Parathyroid adenoma (tissue), 2 donors: ENCODE measurements at regions not wholly inside any gene's neighbourhood (a gene's known extent, or its start where the extent isn't known, plus 50 kb on each side); places are given as distances from the start of the nearest gene placed in this dataset.

Experiments
- H2AFZ ChIP-seq: fragments of 300-600 bp; sonication (generic); one replicate; pipeline ENCODE4 v1.7.0; 2017; ENCODE audit warnings: antibody characterized with exemption, mild to moderate bottlenecking
- H3K27ac ChIP-seq: fragments of 300-600 bp; sonication (generic); one replicate; pipeline ENCODE4 v1.7.0; 2017
- H3K27me3 ChIP-seq: fragments of 300-600 bp; sonication (generic); one replicate; pipeline ENCODE4 v1.7.0; 2017; ENCODE audit warnings: low read length; ENCODE audit not compliant: control insufficient read depth, insufficient read depth
- H3K36me3 ChIP-seq: fragments of 300-600 bp; sonication (generic); one replicate; pipeline ENCODE4 v1.7.0; 2017; ENCODE audit warnings: low read length; ENCODE audit not compliant: control insufficient read depth, insufficient read depth
- H3K4me1 ChIP-seq: fragments of 300-600 bp; sonication (generic); one replicate; pipeline ENCODE4 v1.7.0; 2017; ENCODE audit warnings: control low read depth
- H3K4me2 ChIP-seq: fragments of 300-600 bp; sonication (generic); one replicate; pipeline ENCODE4 v1.7.0; 2017; ENCODE audit warnings: low read length
- H3K4me3 ChIP-seq: fragments of 300-600 bp; sonication (generic); one replicate; pipeline ENCODE4 v1.7.0; 2017; ENCODE audit warnings: low read depth, low read length
- H3K79me2 ChIP-seq: fragments of 300-600 bp; sonication (generic); one replicate; pipeline ENCODE4 v1.7.0; 2017; ENCODE audit warnings: control low read depth
- H3K9ac ChIP-seq: fragments of 300-600 bp; sonication (generic); one replicate; pipeline ENCODE4 v1.7.0; 2017; ENCODE audit warnings: mild to moderate bottlenecking
- H3K9me3 ChIP-seq: fragments of 300-600 bp; sonication (generic); one replicate; pipeline ENCODE4 v1.7.0; 2017; ENCODE audit warnings: low read length; ENCODE audit not compliant: control insufficient read depth
- TF ChIP-seq, protein P1 (sequence below): fragments of 300-600 bp; sonication (generic); IDR thresholded peaks from one replicate; pipeline ENCODE4 v1.7.0; 2017; ENCODE audit warnings: antibody characterized with exemption, mild to moderate bottlenecking
- donor health status: primary hyperparathyroidism.

- no peak overlapping the region for H3K9ac ChIP-seq
- no peak overlapping the region for H3K4me2 ChIP-seq
- TF ChIP-seq, protein P1, sequence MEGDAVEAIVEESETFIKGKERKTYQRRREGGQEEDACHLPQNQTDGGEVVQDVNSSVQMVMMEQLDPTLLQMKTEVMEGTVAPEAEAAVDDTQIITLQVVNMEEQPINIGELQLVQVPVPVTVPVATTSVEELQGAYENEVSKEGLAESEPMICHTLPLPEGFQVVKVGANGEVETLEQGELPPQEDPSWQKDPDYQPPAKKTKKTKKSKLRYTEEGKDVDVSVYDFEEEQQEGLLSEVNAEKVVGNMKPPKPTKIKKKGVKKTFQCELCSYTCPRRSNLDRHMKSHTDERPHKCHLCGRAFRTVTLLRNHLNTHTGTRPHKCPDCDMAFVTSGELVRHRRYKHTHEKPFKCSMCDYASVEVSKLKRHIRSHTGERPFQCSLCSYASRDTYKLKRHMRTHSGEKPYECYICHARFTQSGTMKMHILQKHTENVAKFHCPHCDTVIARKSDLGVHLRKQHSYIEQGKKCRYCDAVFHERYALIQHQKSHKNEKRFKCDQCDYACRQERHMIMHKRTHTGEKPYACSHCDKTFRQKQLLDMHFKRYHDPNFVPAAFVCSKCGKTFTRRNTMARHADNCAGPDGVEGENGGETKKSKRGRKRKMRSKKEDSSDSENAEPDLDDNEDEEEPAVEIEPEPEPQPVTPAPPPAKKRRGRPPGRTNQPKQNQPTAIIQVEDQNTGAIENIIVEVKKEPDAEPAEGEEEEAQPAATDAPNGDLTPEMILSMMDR, result no peak
- no peak overlapping the region for H3K4me3 ChIP-seq
- no peaks in the 10 kb centered on the region for H3K27me3 ChIP-seq
- no peaks in the 10 kb centered on the region for H3K9me3 ChIP-seq
- no peaks in the 10 kb centered on the region for H3K36me3 ChIP-seq
- H3K79me2 ChIP-seq, result no peaks in the 10 kb centered on the region
- H3K27ac ChIP-seq, result no peak overlapping the region
- no peaks in the 10 kb centered on the region for H3K4me1 ChIP-seq
- no peak overlapping the region for H2AFZ ChIP-seq
Observed at GRCh38 chr4:24067367-24068193, 177.7 kb upstream of the PPARGC1A start.

GRCh38 chr4:24065974-24066373, 176.1 kb upstream of the PPARGC1A start:
- Histone ChIP-seq H3K4me3 (no peak overlapping the region), H3K79me2 (no peaks in the 10 kb centered on the region), H3K9ac (no peak overlapping the region), H3K4me2 (no peak overlapping the region), H2AFZ (no peak overlapping the region), H3K27me3 (no peaks in the 10 kb centered on the region), H3K27ac (no peak overlapping the region), H3K36me3 (no peaks in the 10 kb centered on the region), H3K9me3 (no peaks in the 10 kb centered on the region), H3K4me1 (no peaks in the 10 kb centered on the region)
- TF ChIP-seq, protein P1, result no peak

DNA sequence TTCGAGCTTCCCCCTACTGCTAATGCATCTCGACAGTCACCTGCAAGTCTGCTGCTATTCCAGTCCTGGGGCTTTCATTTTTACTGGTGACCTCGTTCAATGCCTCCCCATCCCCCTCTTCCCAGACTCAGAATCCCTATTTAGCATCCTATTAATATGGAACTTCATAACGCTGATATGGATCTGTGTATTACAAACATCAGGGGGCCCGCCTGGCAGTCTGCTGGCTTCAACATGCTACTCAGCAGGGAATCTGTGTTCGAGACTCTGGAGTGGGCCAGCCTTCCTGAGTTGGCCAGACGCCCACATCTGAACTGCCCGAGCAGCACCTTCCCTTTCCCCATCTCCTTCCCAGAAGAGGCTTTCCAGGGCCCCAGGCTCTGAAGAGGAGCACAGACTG, 173.9 kb upstream of the PPARGC1A start:
- no peaks in the 10 kb centered on the region for H3K27me3 ChIP-seq
- H3K9ac ChIP-seq, result no peak overlapping the region
- no peak overlapping the region for H3K4me2 ChIP-seq
- no peaks in the 10 kb centered on the region for H3K36me3 ChIP-seq
- H3K79me2 ChIP-seq, result no peaks in the 10 kb centered on the region
- no peak overlapping the region for H2AFZ ChIP-seq
- H3K27ac ChIP-seq, result no peak overlapping the region
- TF ChIP-seq, protein P1, result no peak
- no peak overlapping the region for H3K4me3 ChIP-seq
- H3K4me1 ChIP-seq, result no peaks in the 10 kb centered on the region
- no peaks in the 10 kb centered on the region for H3K9me3 ChIP-seq

DNA sequence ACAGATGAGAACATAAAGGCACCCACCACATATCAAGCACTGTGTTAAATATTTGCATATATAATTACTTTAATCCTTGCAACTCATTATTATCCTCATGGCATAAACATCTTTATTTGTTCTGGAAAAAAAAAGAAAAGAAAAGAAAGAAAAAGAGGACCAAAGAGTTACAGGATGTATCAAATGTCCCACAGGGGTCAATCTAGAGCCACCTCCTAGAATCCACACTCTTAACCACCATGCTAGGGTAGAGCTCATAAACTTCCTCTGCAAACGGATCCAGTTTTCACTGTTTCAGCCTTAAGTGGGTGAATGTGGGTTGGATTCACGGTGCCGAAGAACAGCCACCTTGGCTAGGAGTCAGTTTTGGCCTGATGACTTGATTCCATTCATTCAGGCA, 171.1 kb upstream of the PPARGC1A start:
- Histone ChIP-seq H3K9me3 (no peaks in the 10 kb centered on the region), H3K9ac (no peak overlapping the region), H3K36me3 (no peaks in the 10 kb centered on the region), H3K27ac (no peak overlapping the region), H3K79me2 (no peaks in the 10 kb centered on the region), H3K4me1 (no peaks in the 10 kb centered on the region), H2AFZ (no peak overlapping the region), H3K4me3 (no peak overlapping the region), H3K4me2 (no peak overlapping the region), H3K27me3 (no peaks in the 10 kb centered on the region)
- TF ChIP-seq, protein P1, result no peak

GRCh38 chr4:24059839-24060238, 170.0 kb upstream of the PPARGC1A start:
- Histone ChIP-seq H3K9me3 (no peaks in the 10 kb centered on the region), H3K4me2 (no peak overlapping the region), H3K79me2 (no peaks in the 10 kb centered on the region), H3K9ac (no peak overlapping the region), H3K36me3 (no peaks in the 10 kb centered on the region), H3K4me3 (no peak overlapping the region), H3K27ac (no peak overlapping the region), H3K27me3 (no peaks in the 10 kb centered on the region), H3K4me1 (no peaks in the 10 kb centered on the region), H2AFZ (no peak overlapping the region)
- TF ChIP-seq, protein P1, result no peak
